Left cardiac atrium (tissue), 4 donors: ENCODE measurements at regions not wholly inside any gene's neighbourhood (a gene's known extent, or its start where the extent isn't known, plus 50 kb on each side); places are given as distances from the start of the nearest gene placed in this dataset.

ENCODE experiments used
- ATAC-seq, 2 donors: fragments of 200-7000 bp; cut with Tn5 transposase; one replicate each; pipeline ENCODE4 v1.9.1; 2020; ENCODE audit warnings: mild to moderate bottlenecking in 2 of 2, moderate library complexity in 2 of 2
- DNase-seq: peaks from one replicate; pipeline ENCODE4 v3.0.0-alpha.2; 2020
- intact Hi-C, 2 donors: fragments of 100-400 bp; cut with DNase I; formaldehyde crosslinking; loops; one replicate each; pipeline versions ENCODE4 v1.14.1 to v1.15.1; 2022 to 2023
- donor health status: DM: no; HTN: yes; CAD: no.
- donor health status: DM: no; HTN: yes; CAD: no; lungs with severe emphysema.
- donor health status: DM: yes; HTN: yes; CAD: no.
- donor health status: Dilated cardiomyopathy.

GRCh38 chr2:192253692-192254091 is 59.0 kb upstream of the TMEFF2 start:
- DNase-seq = no peak
- ATAC-seq = no peak
- intact Hi-C loops = no loop called here

GRCh38 chr2:192250961-192251360 is 56.2 kb upstream of the TMEFF2 start:
- ATAC-seq = no peak
- intact Hi-C loops = no loop called here
- no peak for DNase-seq

GRCh38 chr2:192247456-192247855 is 52.7 kb upstream of the TMEFF2 start:
- intact Hi-C loops = no loop called here
- ATAC-seq = no peak
- DNase-seq = no peak

DNA sequence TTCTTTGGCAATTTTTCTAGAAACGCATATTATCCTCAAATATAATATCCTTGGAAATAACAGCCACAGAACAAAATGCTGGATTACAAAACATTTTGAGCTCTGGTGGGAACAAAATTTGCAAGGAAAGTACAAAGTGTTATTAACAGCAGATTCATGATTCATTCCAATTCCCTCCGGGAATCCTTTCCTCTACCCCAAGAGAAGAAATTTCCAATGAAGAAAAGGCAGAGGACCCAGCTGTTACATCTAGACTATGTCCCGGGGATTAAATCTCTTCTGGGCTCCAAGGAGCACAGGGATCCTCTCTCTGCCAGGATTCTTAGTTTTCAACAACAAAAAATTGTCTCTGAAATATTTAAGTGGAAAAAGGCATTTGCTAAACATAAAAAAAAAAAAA is 51.6 kb upstream of the TMEFF2 start:
- no peak for DNase-seq
- ATAC-seq = peak in 1 of 2 donors; percentile 67
- intact Hi-C loops = no loop called here

DNA sequence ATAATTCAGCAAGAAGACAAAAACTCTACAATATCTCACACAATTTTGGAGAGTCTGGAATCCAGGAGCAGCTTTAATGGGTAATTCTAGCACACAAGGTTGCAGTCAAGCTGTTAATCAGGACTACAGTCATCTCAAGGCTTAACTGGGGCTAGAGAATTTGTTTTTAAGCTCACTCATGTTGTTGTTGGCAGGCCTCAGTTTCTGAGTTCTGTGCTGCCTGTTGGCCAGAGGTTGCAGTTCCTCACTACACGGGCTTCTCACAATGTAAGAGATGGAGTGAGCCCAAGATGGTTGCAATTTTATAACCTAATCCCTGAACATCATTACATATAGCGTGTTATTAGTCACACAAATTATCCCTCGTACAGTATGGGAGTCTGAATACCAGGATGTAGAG is 50.6 kb upstream of the TMEFF2 start:
- DNase-seq = peak; percentile 22
- intact Hi-C loops = no loop called here
- peak; percentile 38 to 89 for ATAC-seq
